Stimulated activated CD4-positive, alpha-beta T cell treated with anti-CD3 and anti-CD28 coated beads, Interleukin-1b, Interleukin-23, amount 100 ng/mL, for 48 hours (primary cell): ENCODE measurements at regions not wholly inside any gene's neighbourhood (a gene's known extent, or its start where the extent isn't known, plus 50 kb on each side); places are given as distances from the start of the nearest gene placed in this dataset.

Experiments
- DNase-seq: peaks from one replicate; pipeline ENCODE4 v3.0.0-alpha.2; 2020

- DNase-seq = no peak
Observed at GRCh38 chr22:48088926-48089536, 1326.6 kb downstream of the TBC1D22A start.

DNA sequence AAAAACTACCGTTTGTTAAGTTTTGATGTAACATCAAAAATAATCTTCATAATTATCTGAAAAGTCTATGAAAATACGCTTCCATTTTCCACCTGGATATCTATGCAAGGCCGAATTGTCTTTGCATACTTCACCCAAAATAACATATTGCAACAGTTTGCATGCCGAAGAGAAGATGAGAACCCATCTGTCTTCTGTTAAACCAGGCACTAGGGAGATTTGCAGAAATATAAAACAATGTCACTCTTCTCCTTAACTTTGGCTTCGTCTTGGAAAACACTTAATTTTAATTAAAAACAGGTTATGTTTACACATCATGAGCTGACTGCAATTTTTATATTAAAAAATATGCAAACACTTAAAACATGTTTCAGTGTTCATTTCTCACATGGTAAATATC lies 1325.8 kb downstream of the TBC1D22A start:
- no peak for DNase-seq

- DNase-seq = no peak
Observed at GRCh38 chr22:48085901-48086645, 1323.6 kb downstream of the TBC1D22A start.

DNA sequence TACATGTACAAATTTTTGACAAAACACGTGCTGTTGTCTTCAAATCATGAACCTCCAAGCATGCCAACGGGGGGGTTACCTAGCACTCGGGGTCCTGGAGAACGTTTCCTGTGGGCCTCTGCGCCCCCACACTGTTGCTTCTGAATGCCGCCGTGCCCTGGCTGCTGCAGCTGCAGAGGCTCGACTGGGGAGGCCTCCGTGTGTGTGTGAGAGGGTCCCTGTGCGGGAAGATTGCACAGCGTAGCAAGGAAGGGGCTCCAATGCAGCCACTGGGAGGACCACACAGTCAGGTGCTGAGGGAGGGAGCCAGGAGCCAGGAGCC lies 1322.2 kb downstream of the TBC1D22A start:
- DNase-seq = no peak

DNA sequence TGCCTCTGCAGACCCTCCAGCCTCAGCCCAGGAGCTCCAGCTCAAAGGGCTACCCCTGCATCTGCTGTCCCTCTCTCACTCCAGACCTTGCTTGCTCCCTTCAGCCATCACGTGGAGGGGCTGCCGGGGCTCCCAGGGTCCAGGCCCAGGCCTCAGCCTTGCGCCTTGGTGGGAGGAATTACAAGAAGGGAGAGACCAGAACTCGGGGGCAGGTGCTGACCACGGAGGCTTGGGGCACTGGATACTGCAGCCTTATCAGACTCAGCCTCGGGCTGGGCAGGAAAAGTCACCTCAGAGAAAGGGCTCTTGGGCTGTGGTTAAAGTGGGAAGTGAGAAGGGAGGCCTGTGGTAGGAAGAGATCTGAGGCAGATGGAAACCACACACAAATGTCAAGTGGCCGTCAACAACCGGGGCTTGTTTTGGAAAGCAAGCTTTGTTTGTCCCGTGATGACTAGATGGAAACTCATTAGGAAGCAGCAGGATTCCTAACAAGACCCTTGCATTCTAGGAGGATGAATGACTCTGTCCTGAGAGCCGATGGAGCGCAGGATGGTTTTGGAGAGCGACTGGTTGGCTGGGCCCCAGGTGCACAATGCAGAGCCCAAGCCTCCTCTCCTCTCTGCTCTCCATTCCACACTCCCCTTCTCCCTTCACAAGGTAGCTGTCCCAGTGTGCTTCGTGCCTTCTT lies 1321.7 kb downstream of the TBC1D22A start:
- no peak for DNase-seq

- DNase-seq = no peak
Observed at GRCh38 chr22:48083502-48083901, 1321.1 kb downstream of the TBC1D22A start.

GRCh38 chr22:48082284-48082683 lies 1319.8 kb downstream of the TBC1D22A start:
- no peak for DNase-seq

GRCh38 chr22:48081281-48081680 lies 1318.8 kb downstream of the TBC1D22A start:
- no peak for DNase-seq

DNA sequence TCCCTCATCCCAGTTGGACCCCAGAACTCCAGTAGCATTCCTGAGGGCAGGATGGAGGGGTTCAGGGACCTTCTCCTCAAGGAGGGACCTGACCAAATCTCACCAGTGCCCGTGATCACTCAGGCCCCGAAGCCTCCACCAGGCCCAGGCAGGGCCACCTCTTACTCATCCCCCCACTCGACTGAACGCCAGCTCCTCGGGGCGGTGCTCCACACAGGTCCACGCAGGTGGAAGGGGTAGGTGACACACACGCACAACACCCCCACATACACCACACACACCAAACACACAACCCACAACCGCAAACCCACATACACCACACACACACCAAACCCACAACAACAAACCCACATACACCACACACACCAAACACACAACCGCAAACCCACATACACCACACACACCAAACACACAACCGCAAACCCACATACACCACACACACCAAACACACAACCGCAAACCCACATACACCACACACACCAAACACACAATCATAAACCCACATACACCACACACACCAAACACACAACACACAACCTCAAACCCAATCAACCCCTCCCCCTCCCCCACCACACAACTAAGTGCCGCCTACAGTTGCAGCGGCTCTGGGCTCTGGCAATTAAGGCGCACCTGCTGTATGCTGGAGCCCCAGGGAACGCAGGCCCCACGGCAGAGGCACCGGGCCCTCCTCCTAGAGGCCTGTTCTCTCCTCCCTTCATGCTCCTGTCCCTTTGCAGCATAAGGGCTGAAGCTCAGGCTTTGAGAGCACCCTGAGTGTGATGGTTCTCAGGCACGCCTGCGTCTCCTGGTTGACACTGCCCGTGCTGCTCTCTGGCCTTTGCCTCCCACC lies 1318.1 kb downstream of the TBC1D22A start:
- DNase-seq = no peak

- DNase-seq = no peak
Observed at GRCh38 chr22:48079505-48080290, 1317.2 kb downstream of the TBC1D22A start.

- DNase-seq = no peak
Observed at GRCh38 chr22:48078825-48079224, 1316.4 kb downstream of the TBC1D22A start.

- DNase-seq = no peak
Observed at GRCh38 chr22:48077699-48078098, 1315.2 kb downstream of the TBC1D22A start.

DNA sequence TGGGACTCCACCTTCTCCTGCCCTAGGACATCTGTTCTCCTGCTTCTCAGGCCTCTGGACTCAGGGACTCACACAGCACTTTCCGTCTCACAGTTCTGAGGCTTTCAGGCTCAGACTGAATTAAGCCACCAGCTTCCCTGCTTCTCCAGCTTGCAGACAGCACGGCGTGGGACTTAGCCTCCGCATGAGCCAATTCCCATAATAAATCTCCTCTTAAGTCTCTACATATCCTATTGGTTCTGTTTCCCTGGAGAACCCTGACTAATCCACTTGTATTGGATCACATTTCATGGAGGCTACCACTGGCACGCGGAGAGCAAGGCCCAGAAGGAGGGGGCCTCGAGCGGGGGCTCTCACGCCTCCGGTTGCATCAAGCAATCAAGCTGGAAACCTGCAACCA lies 1313.6 kb downstream of the TBC1D22A start:
- DNase-seq = no peak

GRCh38 chr22:48075604-48076003 lies 1313.2 kb downstream of the TBC1D22A start:
- no peak for DNase-seq

DNA sequence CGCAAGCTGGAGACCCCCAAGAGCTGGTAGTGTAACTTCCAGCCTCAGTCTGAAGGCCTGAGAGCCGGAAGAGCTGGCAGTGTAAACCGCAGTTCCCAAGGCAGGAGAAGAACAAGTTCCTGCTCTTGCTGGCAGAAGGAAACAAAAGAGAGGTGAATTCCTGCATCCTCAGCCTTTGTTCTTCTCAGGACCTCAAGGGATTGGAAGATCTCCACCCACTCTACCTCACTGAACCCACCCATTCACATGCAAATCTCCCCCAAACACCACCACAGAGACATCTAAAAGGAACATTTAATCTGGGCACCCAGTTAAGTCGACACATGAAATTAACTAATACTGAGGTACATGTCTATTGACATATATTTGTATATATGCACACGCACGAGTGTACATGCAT lies 1310.3 kb downstream of the TBC1D22A start:
- DNase-seq = no peak

- no peak for DNase-seq
Observed at GRCh38 chr22:48071828-48072227, 1309.4 kb downstream of the TBC1D22A start.

GRCh38 chr22:48071305-48071704 lies 1308.9 kb downstream of the TBC1D22A start:
- DNase-seq = no peak

DNA sequence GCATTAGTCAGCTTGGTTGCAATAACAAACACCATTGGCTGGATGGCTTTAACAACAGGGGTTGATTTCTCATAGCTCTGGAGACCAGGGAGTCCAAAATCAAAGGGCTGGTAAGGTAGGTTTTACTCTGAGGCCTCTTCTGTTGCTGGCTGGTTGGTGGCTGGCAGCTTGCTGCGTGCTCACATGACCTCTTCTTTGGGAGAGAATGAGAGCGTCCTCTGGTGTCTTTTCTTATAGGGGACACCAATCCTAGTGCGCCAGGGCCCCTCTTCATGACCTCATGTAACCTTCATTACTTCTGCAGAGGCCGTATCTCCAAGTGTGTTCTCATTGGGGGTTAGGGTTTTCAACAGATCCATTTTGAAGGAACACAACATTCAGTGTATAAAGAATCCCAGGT lies 1308.3 kb downstream of the TBC1D22A start:
- no peak for DNase-seq

- no peak for DNase-seq
Observed at GRCh38 chr22:48070083-48070482, 1307.6 kb downstream of the TBC1D22A start.

GRCh38 chr22:48069256-48069655 lies 1306.8 kb downstream of the TBC1D22A start:
- no peak for DNase-seq

DNA sequence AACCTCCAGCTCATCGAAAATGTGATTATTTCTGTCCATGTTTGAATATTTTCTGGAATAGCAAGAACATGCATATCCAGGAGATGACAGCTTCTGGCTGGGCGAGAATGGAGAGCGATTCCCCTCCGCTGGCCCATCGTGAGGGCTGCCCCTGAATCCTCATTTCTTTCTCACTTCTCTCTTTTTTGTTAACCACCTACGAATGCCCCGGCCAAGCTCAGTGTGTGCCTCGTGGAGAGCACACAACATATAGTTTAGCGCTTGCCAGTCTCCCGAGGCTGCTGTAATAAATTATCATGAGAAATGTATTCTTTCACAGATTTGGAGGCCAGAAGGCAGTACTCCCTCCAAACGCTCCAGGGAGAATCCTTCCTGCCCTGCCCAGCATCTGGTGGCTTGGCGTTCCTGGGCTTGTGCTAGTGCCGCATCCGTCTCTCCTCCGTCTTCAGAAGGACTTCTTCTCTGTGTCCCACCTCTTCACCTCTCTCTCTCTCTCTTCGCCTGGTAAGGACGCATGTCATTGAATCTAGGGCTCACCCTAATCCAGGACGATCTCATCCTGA lies 1306.0 kb downstream of the TBC1D22A start:
- no peak for DNase-seq

GRCh38 chr22:48065892-48066291 lies 1303.4 kb downstream of the TBC1D22A start:
- no peak for DNase-seq
